ENCODE measurements at regions not wholly inside any gene's neighbourhood (a gene's known extent, or its start where the extent isn't known, plus 50 kb on each side); places are given as distances from the start of the nearest gene placed in this dataset.

GRCh38 chr13:47100214-47100853 lies 203.5 kb upstream of the HTR2A start:
- no peak for DNase-seq

- no peak for DNase-seq
Measured at GRCh38 chr13:47094734-47095434, 198.0 kb upstream of the HTR2A start.

GRCh38 chr13:47092202-47092601 lies 195.3 kb upstream of the HTR2A start:
- DNase-seq = no peak

GRCh38 chr13:47087841-47088240 lies 191.0 kb upstream of the HTR2A start:
- no peak for DNase-seq

GRCh38 chr13:47087241-47087640 lies 190.4 kb upstream of the HTR2A start:
- DNase-seq = no peak

- DNase-seq = no peak
Measured at GRCh38 chr13:47085346-47085745, 188.5 kb upstream of the HTR2A start.

GRCh38 chr13:47081850-47082249 lies 185.0 kb upstream of the HTR2A start:
- DNase-seq = no peak

GRCh38 chr13:47081246-47081645 lies 184.4 kb upstream of the HTR2A start:
- no peak for DNase-seq

GRCh38 chr13:47080621-47081020 lies 183.8 kb upstream of the HTR2A start:
- DNase-seq = no peak

GRCh38 chr13:47076500-47076899 lies 179.6 kb upstream of the HTR2A start:
- DNase-seq = no peak

- no peak for DNase-seq
Measured at GRCh38 chr13:47069133-47069532, 172.3 kb upstream of the HTR2A start.

GRCh38 chr13:47067306-47067705 lies 170.5 kb upstream of the HTR2A start:
- DNase-seq = no peak

- DNase-seq = no peak
Measured at GRCh38 chr13:47066226-47066625, 169.4 kb upstream of the HTR2A start.

- no peak for DNase-seq
Measured at GRCh38 chr13:47064381-47064780, 167.5 kb upstream of the HTR2A start.

GRCh38 chr13:47049276-47049989 lies 152.6 kb upstream of the HTR2A start:
- DNase-seq = no peak

- DNase-seq = no peak
Measured at GRCh38 chr13:47046706-47047105, 149.9 kb upstream of the HTR2A start.

GRCh38 chr13:47044842-47045241 lies 148.0 kb upstream of the HTR2A start:
- DNase-seq = no peak

GRCh38 chr13:47039106-47039505 lies 142.3 kb upstream of the HTR2A start:
- DNase-seq = no peak

- DNase-seq = no peak
Measured at GRCh38 chr13:47038188-47038587, 141.3 kb upstream of the HTR2A start.

GRCh38 chr13:47036294-47037008 lies 139.6 kb upstream of the HTR2A start:
- no peak for DNase-seq

GRCh38 chr13:47033216-47033615 lies 136.4 kb upstream of the HTR2A start:
- DNase-seq = no peak

GRCh38 chr13:47027780-47028437 lies 131.1 kb upstream of the HTR2A start:
- no peak for DNase-seq

Measured in SW 1271 (cell line).